Neuronal stem cell (in vitro differentiated cells): ENCODE measurements at regions not wholly inside any gene's neighbourhood (a gene's known extent, or its start where the extent isn't known, plus 50 kb on each side); places are given as distances from the start of the nearest gene placed in this dataset.

Experiments
- DNase-seq: peaks from one replicate; pipeline ENCODE4 v3.0.0-alpha.2; 2013; ENCODE audit warnings: low spot score
- H2AFZ ChIP-seq: one replicate; pipeline ENCODE4 v1.6.1; 2013; ENCODE audit warnings: mild to moderate bottlenecking, low read length, inconsistent platforms
- H2AK5ac ChIP-seq: 2 replicates; pipeline ENCODE4 v1.6.1; 2013; ENCODE audit warnings: low read depth, mild to moderate bottlenecking, inconsistent platforms, low read length, moderate library complexity, mixed read lengths
- H2BK120ac ChIP-seq: 2 replicates; pipeline ENCODE4 v1.6.1; 2013; ENCODE audit warnings: low read depth, mild to moderate bottlenecking, inconsistent platforms, low read length, moderate library complexity, mixed read lengths
- H2BK12ac ChIP-seq: one replicate; pipeline ENCODE4 v1.6.1; 2013; ENCODE audit warnings: low read length, inconsistent platforms
- H2BK15ac ChIP-seq: 2 replicates; pipeline ENCODE4 v1.6.1; 2013; ENCODE audit warnings: mild to moderate bottlenecking, low read length, inconsistent platforms, mixed read lengths
- H2BK5ac ChIP-seq: one replicate; pipeline ENCODE4 v1.6.1; 2013; ENCODE audit warnings: inconsistent platforms, mild to moderate bottlenecking, low read length, moderate library complexity
- H3K14ac ChIP-seq: one replicate; pipeline ENCODE4 v1.6.1; 2013; ENCODE audit warnings: low read length, inconsistent platforms
- H3K18ac ChIP-seq: 2 replicates; pipeline ENCODE4 v1.6.1; 2013; ENCODE audit warnings: low read length, inconsistent platforms
- H3K23ac ChIP-seq: 2 replicates; pipeline ENCODE4 v1.6.1; 2013; ENCODE audit warnings: low read depth, mild to moderate bottlenecking, mixed read lengths, low read length, inconsistent platforms; ENCODE audit not compliant: poor library complexity
- H3K27ac ChIP-seq: replicated peaks from 3 replicates; pipeline ENCODE4 v1.5.1; 2013; ENCODE audit warnings: low read length, inconsistent platforms
- H3K27me3 ChIP-seq, 3 experiments: 2 replicates each; pipeline ENCODE4 v1.6.1; 2013; ENCODE audit warnings: low read length in 3 of 3, mild to moderate bottlenecking in 2 of 3, inconsistent platforms in 1 of 3, low read depth in 1 of 3, mixed read lengths in 1 of 3, moderate library complexity in 1 of 3; ENCODE audit not compliant: control insufficient read depth in 3 of 3, insufficient read depth in 3 of 3
- H3K36me3 ChIP-seq, 2 donors: replicated peaks in 1 of 2; 2 replicates each; pipeline ENCODE4 v1.6.1; 2013; ENCODE audit warnings: low read length in 2 of 2; ENCODE audit not compliant: control insufficient read depth in 2 of 2, insufficient read depth in 2 of 2
- H3K4ac ChIP-seq: 2 replicates; pipeline ENCODE4 v1.6.1; 2013; ENCODE audit warnings: inconsistent platforms, mild to moderate bottlenecking, low read length, moderate library complexity
- H3K4me1 ChIP-seq, 2 donors: 1 replicate in 1 of 2; 2 replicates in 1 of 2; pipeline ENCODE4 v1.6.1; 2013; ENCODE audit warnings: low read length in 2 of 2, low read depth in 1 of 2; ENCODE audit not compliant: control insufficient read depth in 2 of 2, insufficient read depth in 1 of 2
- H3K4me2 ChIP-seq: one replicate; pipeline ENCODE4 v1.6.1; 2013; ENCODE audit warnings: mild to moderate bottlenecking, low read length, inconsistent platforms; ENCODE audit not compliant: insufficient read depth, poor library complexity, severe bottlenecking
- H3K4me3 ChIP-seq, 2 donors: 2 replicates each; pipeline ENCODE4 v1.5.1; 2013; ENCODE audit warnings: low read length in 2 of 2, mild to moderate bottlenecking in 2 of 2, inconsistent platforms in 1 of 2, moderate library complexity in 1 of 2
- H3K79me1 ChIP-seq: one replicate; pipeline ENCODE4 v1.6.1; 2013; ENCODE audit warnings: low read depth, mild to moderate bottlenecking, inconsistent platforms, low read length, moderate library complexity
- H3K9ac ChIP-seq: one replicate; pipeline ENCODE4 v1.6.1; 2013; ENCODE audit warnings: mild to moderate bottlenecking, low read depth, low read length, inconsistent platforms; ENCODE audit not compliant: poor library complexity
- H3K9me3 ChIP-seq, 2 donors: replicated peaks in 1 of 2; 2 replicates each; pipeline versions ENCODE3 to v1.6.1; 2013; ENCODE audit warnings: low read length in 2 of 2, mild to moderate bottlenecking in 2 of 2, inconsistent platforms in 1 of 2, low read depth in 1 of 2, mixed read lengths in 1 of 2, moderate library complexity in 1 of 2; ENCODE audit not compliant: control insufficient read depth in 2 of 2, insufficient read depth in 1 of 2
- H4K8ac ChIP-seq: one replicate; pipeline ENCODE4 v1.6.1; 2013; ENCODE audit warnings: low read depth, mild to moderate bottlenecking, inconsistent platforms, low read length, moderate library complexity
- H4K91ac ChIP-seq: one replicate; pipeline ENCODE4 v1.6.1; 2013; ENCODE audit warnings: low read length, low read depth, mild to moderate bottlenecking, inconsistent platforms; ENCODE audit not compliant: poor library complexity
- WGBS, 2 donors: extraction: QIAGEN DNeasy Blood & Tissue Kit; methylation state at CpG; one replicate each; pipeline ENCODE4 v1.1.7; 2013; ENCODE audit warnings: missing lambda C conversion rate in 2 of 2, mixed read lengths in 1 of 2; ENCODE audit not compliant: insufficient read length in 2 of 2, insufficient replicate concordance in 1 of 2; ENCODE audit errors: extremely low coverage in 2 of 2; 5-methylcytosine and 5-hydroxymethylcytosine counted together

GRCh38 chr1:38561110-38561509, 298.5 kb downstream of the RRAGC start:
- Histone ChIP-seq H3K23ac (no peak overlapping the region), H3K36me3 (no peaks in the 10 kb centered on the region), H2AFZ (no peak overlapping the region), H2BK5ac (no peak overlapping the region), H2BK15ac (no peak overlapping the region), H2BK12ac (no peak overlapping the region), H2AK5ac (no peak overlapping the region), H3K79me1 (no peaks in the 10 kb centered on the region), H2BK120ac (no peak overlapping the region), H4K8ac (no peak overlapping the region), H3K9ac (no peak overlapping the region), H3K14ac (no peak overlapping the region), H3K4me2 (no peak overlapping the region), H3K9me3 (no peaks in the 10 kb centered on the region), H4K91ac (no peak overlapping the region), H3K4me1 (peaks cover 17 to 18% of the 10 kb centered on the region in 2 donors), H3K4me3 (no peak overlapping the region), H3K27ac (no peak overlapping the region), H3K18ac (no peak overlapping the region), H3K27me3 (peaks cover 0 to 20% (median 2%) of the 10 kb centered on the region in 3 experiments), H3K4ac (no peak overlapping the region)
- no CpG with 5 or more reads among the region's 4 CpGs for WGBS, 2 donors
- DNase-seq: no peak

DNA sequence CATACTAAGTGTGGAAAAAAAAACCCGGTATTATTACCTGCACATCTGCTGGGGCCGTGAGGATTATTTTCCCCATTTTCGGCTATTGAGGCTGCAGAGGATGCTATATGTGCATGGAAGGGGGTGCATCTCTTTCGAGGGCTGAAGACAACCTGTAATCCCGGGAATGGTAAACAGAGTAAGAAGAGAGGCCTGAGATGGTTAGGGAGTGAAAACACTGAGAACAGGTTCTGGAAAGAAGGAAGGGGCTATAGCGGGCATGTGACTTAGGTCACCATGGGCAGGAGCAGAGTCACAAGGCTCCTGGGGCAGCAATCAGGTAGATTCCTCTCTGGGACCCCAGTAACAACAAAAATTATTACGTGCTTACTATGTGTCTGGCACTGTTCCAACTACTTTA, 299.1 kb downstream of the RRAGC start:
- Histone ChIP-seq H3K79me1 (no peaks in the 10 kb centered on the region), H3K18ac (no peak overlapping the region), H2BK12ac (no peak overlapping the region), H2BK15ac (no peak overlapping the region), H3K9me3 (no peaks in the 10 kb centered on the region), H2BK120ac (no peak overlapping the region), H3K27me3 (peaks cover 0 to 24% (median 2%) of the 10 kb centered on the region in 3 experiments), H3K4me2 (no peak overlapping the region), H2BK5ac (no peak overlapping the region), H4K91ac (no peak overlapping the region), H2AK5ac (no peak overlapping the region), H3K27ac (no peak overlapping the region), H3K23ac (no peak overlapping the region), H3K36me3 (no peaks in the 10 kb centered on the region), H3K9ac (no peak overlapping the region), H3K4me1 (peaks cover 17 to 18% of the 10 kb centered on the region in 2 donors), H3K4ac (no peak overlapping the region), H3K14ac (no peak overlapping the region), H4K8ac (no peak overlapping the region), H2AFZ (no peak overlapping the region), H3K4me3 (no peak overlapping the region)
- no CpG with 5 or more reads among the region's 7 CpGs for WGBS, 2 donors
- DNase-seq: no peak

DNA sequence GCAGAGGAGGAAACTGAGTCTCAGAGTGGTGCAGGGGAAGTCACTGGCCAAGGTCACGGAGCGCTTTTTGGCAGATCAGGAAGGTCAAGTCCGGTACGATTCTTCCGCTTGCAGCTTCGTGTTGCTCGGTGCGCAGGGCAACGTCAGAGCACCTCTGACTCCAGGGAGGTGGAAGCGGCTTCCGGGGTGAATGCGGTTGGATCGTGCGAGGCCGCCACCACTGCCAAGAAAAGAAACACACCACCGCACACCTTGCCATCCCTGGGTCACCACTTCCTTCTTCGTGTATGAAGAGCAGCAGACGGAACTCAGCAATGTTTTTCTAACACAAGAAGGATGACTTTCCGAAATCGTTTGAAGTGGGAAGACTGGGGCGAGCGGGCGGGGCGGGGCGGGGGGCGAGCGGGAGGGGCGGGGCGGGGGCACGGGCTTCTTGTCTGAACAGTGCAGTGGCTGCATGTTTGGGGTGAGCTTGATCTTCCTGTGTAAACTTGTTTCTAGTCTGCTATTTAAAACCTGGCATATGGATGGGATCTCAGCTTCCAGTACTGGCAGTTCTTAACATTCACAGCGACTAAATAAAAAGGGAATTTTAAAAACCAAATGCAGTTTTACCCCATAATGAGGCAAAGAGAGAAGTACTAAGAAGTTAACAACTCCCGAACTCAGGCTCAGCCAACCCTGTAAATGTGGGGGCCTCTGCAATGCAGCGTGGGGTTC, 300.0 kb downstream of the RRAGC start:
- Histone ChIP-seq H3K4me2 (peak overlapping the region; percentile 34), H2BK120ac (no peak overlapping the region), H3K14ac (no peak overlapping the region), H3K18ac (peak overlapping the region; percentile 87), H3K27me3 (peaks cover 0 to 24% (median 2%) of the 10 kb centered on the region in 3 experiments), H2AK5ac (no peak overlapping the region), H4K91ac (no peak overlapping the region), H3K27ac (no peak overlapping the region), H3K9ac (no peak overlapping the region), H3K79me1 (no peaks in the 10 kb centered on the region), H3K9me3 (no peaks in the 10 kb centered on the region), H2AFZ (peak overlapping the region; percentile 85), H3K4me1 (peaks cover 17 to 18% of the 10 kb centered on the region in 2 donors), H3K4ac (no peak overlapping the region), H2BK5ac (no peak overlapping the region), H2BK15ac (no peak overlapping the region), H2BK12ac (no peak overlapping the region), H4K8ac (no peak overlapping the region), H3K4me3 (peak overlapping the region in 1 of 2 donors; percentile 60), H3K23ac (peak overlapping the region; percentile 1), H3K36me3 (no peaks in the 10 kb centered on the region)
- DNase-seq: no peak
- WGBS, 2 donors: no CpG with 5 or more reads among the region's 33 CpGs

DNA sequence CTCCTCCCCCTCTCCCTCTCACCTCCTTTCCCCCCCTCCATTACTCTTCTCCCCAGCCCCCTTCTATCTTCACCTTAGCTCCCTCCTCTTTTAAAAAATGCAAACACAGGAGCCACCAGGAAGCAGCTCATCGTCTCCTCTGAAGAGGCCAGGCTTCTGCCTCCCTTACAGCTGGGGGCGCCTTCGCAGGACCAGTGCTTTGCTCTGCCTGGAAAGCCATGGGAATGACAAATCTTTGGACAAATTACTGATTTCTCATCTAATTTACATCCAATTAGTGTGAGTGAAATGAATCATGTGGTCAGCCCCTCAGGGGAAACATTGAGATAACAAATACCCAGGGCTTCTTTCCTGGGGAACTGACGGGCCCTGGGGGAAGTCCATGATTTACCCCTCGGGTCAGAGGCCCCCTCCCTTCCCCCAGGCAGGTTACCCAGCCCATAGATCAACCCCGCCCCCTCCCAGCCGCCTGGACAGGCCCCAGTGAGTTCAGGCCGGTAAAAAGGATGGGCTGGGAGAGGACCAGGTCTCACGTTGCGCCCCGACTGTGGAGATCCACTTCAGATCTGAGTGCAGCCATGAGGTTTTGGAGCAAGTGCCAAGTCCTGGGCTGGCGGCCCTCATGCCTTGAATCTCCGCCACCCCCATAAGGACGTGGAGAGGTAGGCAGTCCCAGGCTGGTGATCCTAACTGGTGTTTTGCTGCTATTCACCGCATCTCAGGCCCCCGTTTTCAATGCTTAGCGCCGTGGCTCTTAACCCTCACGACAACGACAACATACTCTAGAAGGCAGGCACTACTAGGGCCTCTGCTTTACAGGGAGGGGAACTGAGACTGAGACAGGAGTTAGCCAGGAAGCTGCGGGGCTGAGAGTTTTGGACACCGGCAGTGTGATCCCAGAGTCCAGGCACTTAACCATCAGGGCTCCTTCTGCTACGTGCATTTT, 300.8 kb downstream of the RRAGC start:
- Histone ChIP-seq H2BK15ac (peak overlapping the region; percentile 39), H3K27me3 (peaks cover 0 to 17% (median 2%) of the 10 kb centered on the region in 3 experiments), H3K9ac (peak overlapping the region; percentile 75), H2BK120ac (no peak overlapping the region), H3K79me1 (no peaks in the 10 kb centered on the region), H2AK5ac (no peak overlapping the region), H3K4me3 (peak overlapping the region in 1 of 2 donors; percentile 60), H4K91ac (no peak overlapping the region), H3K9me3 (no peaks in the 10 kb centered on the region), H3K36me3 (no peaks in the 10 kb centered on the region), H3K18ac (peak overlapping the region; percentile 87), H3K4me1 (peaks cover 17 to 18% of the 10 kb centered on the region in 2 donors), H3K27ac (no peak overlapping the region), H2BK12ac (peak overlapping the region; percentile 66), H3K4ac (no peak overlapping the region), H2BK5ac (no peak overlapping the region), H3K4me2 (peak overlapping the region; percentile 39), H2AFZ (peak overlapping the region; percentile 85), H3K14ac (peak overlapping the region; percentile 50), H4K8ac (no peak overlapping the region), H3K23ac (peak overlapping the region; percentile 1)
- WGBS, 2 donors: no CpG with 5 or more reads among the region's 23 CpGs
- no peak for DNase-seq
